Coronary artery (tissue), 2 donors: ENCODE measurements at regions not wholly inside any gene's neighbourhood (a gene's known extent, or its start where the extent isn't known, plus 50 kb on each side); places are given as distances from the start of the nearest gene placed in this dataset.

ENCODE experiments used
- DNase-seq: peaks from one replicate; pipeline ENCODE4 v3.0.0-alpha.2; 2017; ENCODE audit warnings: low spot score
- H3K27ac ChIP-seq, 2 donors: fragments of 200-600 bp; sonication (generic); one replicate each; pipeline ENCODE4 v1.5.1; 2016 to 2019
- H3K4me3 ChIP-seq: fragments of 200-600 bp; sonication (generic); 2 replicates; pipeline ENCODE4 v1.5.1; 2016; ENCODE audit warnings: mild to moderate bottlenecking, moderate library complexity
- TF ChIP-seq, protein P1 (sequence below): fragments of 200-600 bp; sonication (generic); IDR thresholded peaks from one replicate; pipeline ENCODE4 v1.5.1; 2019; ENCODE audit warnings: antibody characterized with exemption

DNA sequence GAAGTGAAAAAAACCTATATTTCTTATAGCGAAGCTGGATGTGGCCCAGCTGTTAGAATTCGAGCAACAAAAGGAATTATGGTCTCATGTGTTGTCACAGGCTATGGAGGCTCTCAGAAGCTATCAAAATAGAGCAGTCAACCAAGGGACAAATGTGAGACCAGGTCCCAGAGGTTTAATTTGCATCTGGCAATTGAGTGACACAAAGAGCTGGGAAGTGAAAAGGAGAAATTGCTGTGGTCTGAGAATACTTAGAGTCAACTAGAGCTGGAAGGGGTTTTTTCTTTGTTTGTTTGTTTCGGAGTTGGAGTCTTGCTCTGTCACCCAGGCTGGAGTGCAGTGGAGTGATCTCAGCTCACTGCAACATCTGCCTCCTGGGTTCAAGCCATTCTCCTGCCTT, 61.3 kb upstream of the SMAD3 start:
- TF ChIP-seq, protein P1, sequence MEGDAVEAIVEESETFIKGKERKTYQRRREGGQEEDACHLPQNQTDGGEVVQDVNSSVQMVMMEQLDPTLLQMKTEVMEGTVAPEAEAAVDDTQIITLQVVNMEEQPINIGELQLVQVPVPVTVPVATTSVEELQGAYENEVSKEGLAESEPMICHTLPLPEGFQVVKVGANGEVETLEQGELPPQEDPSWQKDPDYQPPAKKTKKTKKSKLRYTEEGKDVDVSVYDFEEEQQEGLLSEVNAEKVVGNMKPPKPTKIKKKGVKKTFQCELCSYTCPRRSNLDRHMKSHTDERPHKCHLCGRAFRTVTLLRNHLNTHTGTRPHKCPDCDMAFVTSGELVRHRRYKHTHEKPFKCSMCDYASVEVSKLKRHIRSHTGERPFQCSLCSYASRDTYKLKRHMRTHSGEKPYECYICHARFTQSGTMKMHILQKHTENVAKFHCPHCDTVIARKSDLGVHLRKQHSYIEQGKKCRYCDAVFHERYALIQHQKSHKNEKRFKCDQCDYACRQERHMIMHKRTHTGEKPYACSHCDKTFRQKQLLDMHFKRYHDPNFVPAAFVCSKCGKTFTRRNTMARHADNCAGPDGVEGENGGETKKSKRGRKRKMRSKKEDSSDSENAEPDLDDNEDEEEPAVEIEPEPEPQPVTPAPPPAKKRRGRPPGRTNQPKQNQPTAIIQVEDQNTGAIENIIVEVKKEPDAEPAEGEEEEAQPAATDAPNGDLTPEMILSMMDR = no peak
- Histone ChIP-seq H3K4me3 (no peak overlapping the region), H3K27ac (no peak overlapping the region)
- DNase-seq = no peak

DNA sequence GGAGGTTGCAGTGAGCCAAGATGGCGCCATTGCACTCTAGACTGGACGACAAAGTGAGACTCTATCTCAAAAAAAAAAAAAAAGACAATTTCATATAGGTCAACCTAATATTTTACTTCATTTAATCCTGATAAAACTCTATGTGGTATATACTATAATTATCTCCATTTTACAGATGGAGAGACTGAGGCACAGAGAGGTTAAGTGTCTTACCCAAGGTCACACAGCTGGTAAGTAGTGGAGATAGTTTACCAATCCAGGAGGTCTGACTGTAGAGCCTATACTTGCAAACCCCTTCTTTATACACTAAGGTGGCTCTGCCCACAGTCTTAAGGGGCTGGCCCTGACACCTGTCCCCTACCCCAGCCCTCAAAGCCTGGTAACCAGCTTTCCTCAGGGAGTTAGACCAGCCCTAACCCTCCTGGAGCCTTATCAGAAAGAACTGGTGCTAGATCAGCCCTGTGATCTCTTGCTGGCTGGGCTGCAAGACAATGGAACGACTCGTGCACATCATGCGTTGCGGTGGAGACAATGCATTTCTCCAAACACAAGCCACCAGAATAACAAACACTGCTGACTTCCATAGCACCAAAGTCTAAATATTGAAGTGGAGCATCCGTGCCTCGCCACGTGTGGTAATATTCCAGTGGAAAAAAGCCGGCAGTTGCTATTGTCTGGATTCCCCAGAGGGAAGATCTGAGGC, 60.0 kb upstream of the SMAD3 start:
- DNase-seq = no peak
- H3K27ac ChIP-seq = no peak overlapping the region
- TF ChIP-seq, protein P1 = no peak
- no peak overlapping the region for H3K4me3 ChIP-seq

DNA sequence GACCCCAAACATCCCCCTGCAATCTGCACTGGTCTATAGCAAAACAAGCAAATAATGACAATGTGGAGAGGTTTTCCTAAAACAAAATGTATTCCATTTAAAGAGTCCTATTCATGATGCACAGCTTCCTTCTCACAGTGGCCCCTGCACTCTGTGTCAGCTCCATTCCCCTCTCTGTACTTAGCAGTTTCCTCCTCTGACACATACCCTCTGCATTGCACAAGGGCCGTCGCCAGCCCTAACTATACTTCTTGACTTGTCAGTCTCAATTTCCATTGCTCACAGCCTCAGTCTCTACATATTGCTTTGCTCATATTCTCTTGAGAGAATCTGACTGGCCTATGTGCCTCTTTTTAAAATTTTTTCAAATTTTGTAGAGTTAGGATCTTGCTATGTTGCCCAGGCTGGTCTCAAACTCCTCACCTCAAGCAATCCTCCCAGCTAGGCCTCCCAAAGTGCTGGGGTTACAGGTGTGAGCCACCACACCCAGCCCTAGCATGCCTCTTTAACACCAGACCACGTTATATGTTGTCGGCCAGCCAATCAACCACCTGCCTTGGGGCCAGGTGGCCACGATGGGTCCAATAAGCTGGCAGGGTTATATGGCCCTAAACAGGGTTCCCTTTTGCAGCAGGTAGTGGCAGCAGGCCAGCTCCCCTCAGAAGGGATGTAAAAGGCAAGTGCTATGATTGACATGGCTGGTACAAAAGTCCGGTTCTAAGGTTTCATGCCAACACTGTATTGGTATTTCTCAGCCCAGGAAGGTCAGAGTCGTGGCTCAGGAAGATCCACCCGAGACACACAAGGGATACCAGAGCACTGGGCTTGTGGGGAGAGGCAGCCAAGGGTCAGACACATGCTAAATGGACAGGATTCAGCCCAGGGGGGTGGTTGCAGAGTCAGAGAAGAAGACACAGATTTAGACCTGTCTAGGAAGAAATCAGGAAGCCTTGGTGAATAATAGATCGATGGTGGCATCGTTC, 59.0 kb upstream of the SMAD3 start:
- DNase-seq = no peak
- H3K27ac ChIP-seq = no peak overlapping the region
- TF ChIP-seq, protein P1 = no peak
- no peak overlapping the region for H3K4me3 ChIP-seq

DNA sequence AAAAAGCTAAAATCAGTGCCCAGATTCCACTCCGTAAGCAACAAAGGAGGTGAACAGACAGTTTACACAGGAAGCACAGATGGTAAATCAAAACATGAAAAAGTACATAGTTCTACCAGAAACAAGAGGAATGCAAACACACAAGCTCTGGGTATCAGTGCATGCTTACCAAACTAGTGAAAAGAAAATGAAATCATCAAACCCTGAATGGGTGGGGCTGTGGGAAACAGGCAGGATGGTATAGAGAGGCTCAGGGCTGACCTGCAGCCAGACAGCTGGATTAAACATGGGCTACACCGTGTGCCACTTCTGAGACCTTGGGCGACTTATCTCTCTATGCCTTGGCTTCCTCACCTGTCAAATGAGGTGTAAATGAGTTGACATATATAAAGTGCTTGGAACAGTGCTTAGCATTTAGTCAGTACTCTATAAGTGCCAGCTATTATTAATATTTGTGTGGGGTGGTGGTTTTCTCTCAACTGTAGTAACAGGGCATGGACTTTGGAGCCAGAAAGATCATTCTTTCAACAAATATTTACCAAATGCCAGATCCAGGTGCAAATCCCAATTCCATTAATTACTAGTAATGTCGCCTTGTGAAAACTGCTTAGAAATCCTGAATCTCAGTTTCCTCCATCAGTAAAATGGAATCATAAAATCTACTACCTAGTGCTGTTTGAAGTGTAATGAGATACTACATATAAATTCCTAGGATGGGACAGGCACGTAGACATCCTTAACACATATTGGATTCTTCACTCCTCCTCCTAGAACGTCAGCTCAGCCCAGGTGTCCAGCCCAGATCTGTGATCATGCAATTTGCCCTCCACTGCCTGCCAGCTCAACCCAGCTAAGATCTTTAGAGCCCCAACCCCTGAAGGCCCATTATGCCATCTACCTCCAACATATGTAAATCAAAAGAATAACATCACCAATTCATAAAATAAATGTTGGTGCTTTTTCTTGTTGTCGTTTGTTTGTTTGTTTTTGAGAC, 55.5 kb upstream of the SMAD3 start:
- TF ChIP-seq, protein P1 = no peak
- H3K4me3 ChIP-seq = no peak overlapping the region
- H3K27ac ChIP-seq = no peak overlapping the region
- no peak for DNase-seq

DNA sequence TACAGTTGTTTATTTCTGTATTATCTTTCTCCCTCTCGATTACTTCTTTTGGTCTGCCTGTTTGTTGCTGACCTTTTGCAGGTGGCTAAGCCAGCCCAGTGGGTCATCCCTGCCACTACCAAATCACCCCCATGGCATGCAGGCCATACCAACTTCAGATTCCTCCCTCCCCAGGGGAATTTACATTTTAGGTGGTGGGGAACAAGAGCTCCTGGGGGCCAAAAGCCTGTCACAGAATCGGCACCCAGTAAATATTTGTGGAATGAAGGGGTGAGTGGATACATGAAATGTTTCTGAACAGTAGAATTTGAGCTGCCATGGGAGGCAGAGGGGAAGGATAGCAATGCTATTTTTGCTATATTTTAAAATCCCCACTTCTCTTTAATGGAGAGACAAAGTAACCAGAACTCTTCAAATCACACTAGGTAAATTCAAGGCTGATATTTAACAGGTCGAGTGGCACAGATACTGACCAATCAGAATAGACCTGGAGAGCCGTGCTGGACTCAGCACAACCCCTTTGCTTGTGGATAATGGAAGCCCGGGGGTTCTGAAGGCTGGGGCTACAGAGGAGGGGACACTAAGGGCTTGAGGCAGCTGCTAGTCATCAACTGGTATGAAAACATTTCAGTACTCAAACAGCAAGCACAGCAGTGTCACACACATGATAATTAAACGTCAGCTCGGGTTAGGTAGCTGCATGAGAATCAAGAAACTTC, 54.3 kb upstream of the SMAD3 start:
- TF ChIP-seq, protein P1 = no peak
- no peak for DNase-seq
- Histone ChIP-seq H3K4me3 (no peak overlapping the region), H3K27ac (no peak overlapping the region)

DNA sequence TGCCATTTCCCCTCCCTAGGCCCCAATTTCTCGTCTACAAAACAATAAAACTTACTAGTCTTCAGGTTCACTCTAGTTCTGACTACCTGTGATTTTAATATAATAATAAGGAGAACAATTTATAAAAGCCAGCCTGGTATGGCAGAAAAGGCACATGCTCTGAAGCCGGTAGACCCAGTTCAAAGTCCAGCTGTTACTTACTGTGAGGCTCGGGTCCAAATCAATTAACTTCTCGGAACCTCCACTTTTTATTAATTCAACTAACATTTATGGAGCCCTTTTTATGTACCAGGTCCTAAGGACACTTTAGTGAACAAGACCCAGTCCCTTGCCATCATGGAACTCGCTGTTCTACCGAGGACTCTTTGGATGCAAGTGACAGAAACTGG, 53.8 kb upstream of the SMAD3 start:
- no peak for DNase-seq
- TF ChIP-seq, protein P1 = no peak
- Histone ChIP-seq H3K4me3 (no peak overlapping the region), H3K27ac (no peak overlapping the region)
